GM19463 (cell line): ENCODE measurements at regions not wholly inside any gene's neighbourhood (a gene's known extent, or its start where the extent isn't known, plus 50 kb on each side); places are given as distances from the start of the nearest gene placed in this dataset.
"Not testable (repeated sequence)": the region's sequence is repeated elsewhere in the genome, so short reads cannot be mapped to it uniquely, and the experiment has no call there.

Experiments used
- ATAC-seq: cut with Tn5 transposase; IDR thresholded peaks from one replicate; pipeline ENCODE4 v1.9.1; 2021; ENCODE audit warnings: mild to moderate bottlenecking, moderate library complexity; ENCODE audit not compliant: unreplicated experiment

- not testable (repeated sequence) for ATAC-seq
Observed at GRCh38 chr7:138252666-138253065, 176.4 kb downstream of the AKR1D1 start.

- no peak for ATAC-seq
Observed at GRCh38 chr7:138254444-138254843, 178.2 kb downstream of the AKR1D1 start.

- ATAC-seq: no peak
Observed at GRCh38 chr7:138257459-138258196, 181.4 kb downstream of the AKR1D1 start.

- no peak for ATAC-seq
Observed at GRCh38 chr7:138258197-138258559, 181.9 kb downstream of the AKR1D1 start.

GRCh38 chr7:138259675-138260074 lies 183.4 kb downstream of the AKR1D1 start:
- ATAC-seq: no peak

GRCh38 chr7:138267934-138268333 lies 191.7 kb downstream of the AKR1D1 start:
- no peak for ATAC-seq

GRCh38 chr7:138276891-138277290 lies 183.2 kb upstream of the TRIM24 start:
- ATAC-seq: no peak

GRCh38 chr7:138278601-138279000 lies 181.5 kb upstream of the TRIM24 start:
- no peak for ATAC-seq

- ATAC-seq: no peak
Observed at GRCh38 chr7:138282997-138283396, 177.1 kb upstream of the TRIM24 start.

GRCh38 chr7:138285129-138285528 lies 174.9 kb upstream of the TRIM24 start:
- no peak for ATAC-seq

GRCh38 chr7:138286846-138287245 lies 173.2 kb upstream of the TRIM24 start:
- ATAC-seq: no peak

GRCh38 chr7:138287549-138287948 lies 172.5 kb upstream of the TRIM24 start:
- ATAC-seq: no peak

GRCh38 chr7:138289082-138289481 lies 171.0 kb upstream of the TRIM24 start:
- ATAC-seq: no peak

- no peak for ATAC-seq
Observed at GRCh38 chr7:138289864-138290263, 170.2 kb upstream of the TRIM24 start.

- no peak for ATAC-seq
Observed at GRCh38 chr7:138292951-138293350, 167.1 kb upstream of the TRIM24 start.

GRCh38 chr7:138295049-138295637 lies 164.9 kb upstream of the TRIM24 start:
- ATAC-seq: peak; percentile 72

GRCh38 chr7:138297526-138297925 lies 162.5 kb upstream of the TRIM24 start:
- no peak for ATAC-seq

GRCh38 chr7:138299066-138299465 lies 161.0 kb upstream of the TRIM24 start:
- no peak for ATAC-seq

- no peak for ATAC-seq
Observed at GRCh38 chr7:138303230-138304070, 156.6 kb upstream of the TRIM24 start.

GRCh38 chr7:138304071-138304320 lies 156.1 kb upstream of the TRIM24 start:
- no peak for ATAC-seq

- ATAC-seq: no peak
Observed at GRCh38 chr7:138307633-138308032, 152.4 kb upstream of the TRIM24 start.

GRCh38 chr7:138308136-138308535 lies 151.9 kb upstream of the TRIM24 start:
- no peak for ATAC-seq
